Neural progenitor cell (in vitro differentiated cells): ENCODE measurements at regions not wholly inside any gene's neighbourhood (a gene's known extent, or its start where the extent isn't known, plus 50 kb on each side); places are given as distances from the start of the nearest gene placed in this dataset.

Experiments
- DNase-seq: peaks from one replicate; pipeline ENCODE4 v3.0.0-alpha.2; 2016; ENCODE audit warnings: low spot score
- H2AFZ ChIP-seq: fragments of 200-600 bp; sonication (generic); replicated peaks from 2 replicates; pipeline ENCODE4 v1.6.1; 2016; ENCODE audit warnings: antibody characterized with exemption
- H3F3A ChIP-seq: fragments of 200-600 bp; sonication (generic); 2 replicates; pipeline ENCODE4 v1.6.1; 2016; ENCODE audit warnings: antibody characterized with exemption, low read depth
- H3K27ac ChIP-seq: fragments of 200-600 bp; sonication (generic); 2 replicates; pipeline ENCODE4 v1.5.1; 2016; ENCODE audit warnings: mild to moderate bottlenecking
- H3K27me3 ChIP-seq: fragments of 200-600 bp; sonication (generic); 2 replicates; pipeline ENCODE4 v1.6.1; 2016; ENCODE audit warnings: mild to moderate bottlenecking, moderate library complexity
- H3K36me3 ChIP-seq: fragments of 200-600 bp; sonication (generic); 2 replicates; pipeline ENCODE4 v1.5.1; 2016
- H3K4me1 ChIP-seq: fragments of 200-600 bp; sonication (generic); 2 replicates; pipeline ENCODE4 v1.6.1; 2016; ENCODE audit warnings: mixed run types
- H3K4me2 ChIP-seq: fragments of 200-600 bp; sonication (generic); 2 replicates; pipeline ENCODE4 v1.6.1; 2016
- H3K4me3 ChIP-seq: fragments of 200-600 bp; sonication (generic); 2 replicates; pipeline ENCODE4 v1.5.1; 2016
- H3K79me2 ChIP-seq: fragments of 200-600 bp; sonication (generic); 2 replicates; pipeline ENCODE4 v1.6.1; 2016; ENCODE audit warnings: low read depth
- H3K9ac ChIP-seq: fragments of 200-600 bp; sonication (generic); 2 replicates; pipeline ENCODE4 v1.6.1; 2016
- H3K9me3 ChIP-seq: fragments of 200-600 bp; sonication (generic); 2 replicates; pipeline ENCODE4 v1.5.1; 2016; ENCODE audit warnings: low read depth
- H4K20me1 ChIP-seq: fragments of 200-600 bp; sonication (generic); 2 replicates; pipeline ENCODE4 v1.6.1; 2016; ENCODE audit warnings: low read depth
- H3K27ac Mint-ChIP-seq: 3 replicates; pipeline ENCODE4 v1.8.0; 2021; ENCODE audit warnings: mixed read lengths
- H3K27me3 Mint-ChIP-seq: 2 replicates; pipeline ENCODE4 v1.8.0; 2022; ENCODE audit warnings: low read depth, mild to moderate bottlenecking, inconsistent platforms, moderate library complexity, mixed read lengths; ENCODE audit not compliant: insufficient read depth
- H3K36me3 Mint-ChIP-seq: 3 replicates; pipeline ENCODE4 v1.8.0; 2021; ENCODE audit warnings: mixed read lengths
- H3K4me1 Mint-ChIP-seq: 3 replicates; pipeline ENCODE4 v1.8.0; 2021; ENCODE audit warnings: mixed read lengths
- H3K4me3 Mint-ChIP-seq: 3 replicates; pipeline ENCODE4 v1.8.0; 2021; ENCODE audit warnings: mild to moderate bottlenecking, moderate library complexity, mixed read lengths
- H3K9me3 Mint-ChIP-seq: 3 replicates; pipeline ENCODE4 v1.8.0; 2020; ENCODE audit warnings: mixed read lengths
- EZH2 ChIP-seq: fragments of 200-600 bp; sonication (generic); IDR thresholded peaks from 2 replicates; pipeline ENCODE4 v1.6.1; 2017; ENCODE audit warnings: antibody characterized with exemption, mild to moderate bottlenecking, moderate library complexity
- EZH2phosphoT487 ChIP-seq: fragments of 200-600 bp; sonication (generic); IDR thresholded peaks from 2 replicates; pipeline ENCODE4 v1.6.1; 2017; ENCODE audit warnings: antibody characterized with exemption
- TF ChIP-seq, protein P1 (sequence below): fragments of 200-600 bp; sonication (generic); IDR thresholded peaks from 2 replicates; pipeline ENCODE4 v1.5.1; 2017; ENCODE audit warnings: antibody characterized with exemption, mild to moderate bottlenecking

DNA sequence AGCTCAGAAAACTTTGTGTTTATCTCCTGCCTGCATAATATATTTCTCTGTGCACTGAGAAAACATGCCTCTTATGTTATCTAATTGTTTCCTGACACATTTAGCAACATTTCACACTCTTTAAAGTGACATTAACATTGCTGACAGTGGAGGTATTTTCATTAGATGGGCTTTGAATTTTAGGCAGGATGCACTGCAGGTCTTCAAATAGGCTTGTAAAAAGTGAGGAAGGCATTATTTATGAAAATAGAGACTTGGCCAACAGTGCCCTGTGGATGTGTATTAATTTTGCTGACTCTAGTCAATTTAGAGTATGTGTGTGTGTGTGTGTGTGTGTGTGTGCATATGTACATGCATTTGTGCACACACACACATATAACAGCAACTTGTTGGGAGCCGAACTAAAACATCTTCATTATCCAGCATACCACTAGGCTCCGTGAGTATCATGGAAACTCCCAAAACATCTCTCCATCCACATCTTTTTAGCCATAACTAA, 429.5 kb upstream of the WWC1 start:
- Mint-ChIP-seq H3K27ac (no peak overlapping the region), H3K36me3 (peaks cover 9% of the 10 kb centered on the region), H3K9me3 (peaks cover 9% of the 10 kb centered on the region), H3K4me1 (peaks cover 3% of the 10 kb centered on the region), H3K4me3 (no peak overlapping the region), H3K27me3 (peaks cover 2% of the 10 kb centered on the region)
- no peak overlapping the region for H2AFZ ChIP-seq
- DNase-seq = no peak
- no peak overlapping the region for H3K27ac ChIP-seq
- H3F3A ChIP-seq = no peaks in the 10 kb centered on the region
- TF ChIP-seq EZH2phosphoT487 (no peak), EZH2 (no peak)
- TF ChIP-seq, protein P1, sequence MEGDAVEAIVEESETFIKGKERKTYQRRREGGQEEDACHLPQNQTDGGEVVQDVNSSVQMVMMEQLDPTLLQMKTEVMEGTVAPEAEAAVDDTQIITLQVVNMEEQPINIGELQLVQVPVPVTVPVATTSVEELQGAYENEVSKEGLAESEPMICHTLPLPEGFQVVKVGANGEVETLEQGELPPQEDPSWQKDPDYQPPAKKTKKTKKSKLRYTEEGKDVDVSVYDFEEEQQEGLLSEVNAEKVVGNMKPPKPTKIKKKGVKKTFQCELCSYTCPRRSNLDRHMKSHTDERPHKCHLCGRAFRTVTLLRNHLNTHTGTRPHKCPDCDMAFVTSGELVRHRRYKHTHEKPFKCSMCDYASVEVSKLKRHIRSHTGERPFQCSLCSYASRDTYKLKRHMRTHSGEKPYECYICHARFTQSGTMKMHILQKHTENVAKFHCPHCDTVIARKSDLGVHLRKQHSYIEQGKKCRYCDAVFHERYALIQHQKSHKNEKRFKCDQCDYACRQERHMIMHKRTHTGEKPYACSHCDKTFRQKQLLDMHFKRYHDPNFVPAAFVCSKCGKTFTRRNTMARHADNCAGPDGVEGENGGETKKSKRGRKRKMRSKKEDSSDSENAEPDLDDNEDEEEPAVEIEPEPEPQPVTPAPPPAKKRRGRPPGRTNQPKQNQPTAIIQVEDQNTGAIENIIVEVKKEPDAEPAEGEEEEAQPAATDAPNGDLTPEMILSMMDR = no peak
- H4K20me1 ChIP-seq = no peaks in the 10 kb centered on the region
- H3K36me3 ChIP-seq = no peaks in the 10 kb centered on the region
- no peaks in the 10 kb centered on the region for H3K27me3 ChIP-seq
- no peaks in the 10 kb centered on the region for H3K9me3 ChIP-seq
- no peak overlapping the region for H3K4me3 ChIP-seq
- no peaks in the 10 kb centered on the region for H3K4me1 ChIP-seq
- H3K9ac ChIP-seq = no peak overlapping the region
- no peaks in the 10 kb centered on the region for H3K79me2 ChIP-seq
- no peak overlapping the region for H3K4me2 ChIP-seq

DNA sequence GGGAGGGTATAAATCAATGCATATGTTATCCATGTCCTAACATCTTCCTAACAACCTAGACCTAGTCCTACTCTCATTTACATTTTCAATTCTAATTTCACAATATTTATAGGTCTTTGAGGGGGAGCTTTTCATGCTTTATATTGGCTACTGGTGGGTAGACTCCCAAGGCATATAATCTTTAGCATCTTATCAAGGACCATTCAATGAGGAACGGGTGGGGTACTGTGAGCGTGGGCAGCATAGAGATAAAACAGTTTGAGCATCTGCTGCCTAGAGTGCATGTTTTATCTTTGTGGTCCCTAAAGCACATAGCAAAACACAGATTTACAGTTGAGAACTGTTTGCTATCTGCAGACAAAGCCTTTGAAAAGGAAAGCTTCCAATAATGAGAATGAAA, 427.6 kb upstream of the WWC1 start:
- Mint-ChIP-seq H3K27ac (no peak overlapping the region), H3K36me3 (peaks cover 3% of the 10 kb centered on the region), H3K27me3 (no peaks in the 10 kb centered on the region), H3K9me3 (peaks cover 4% of the 10 kb centered on the region), H3K4me1 (peaks cover 7% of the 10 kb centered on the region), H3K4me3 (no peak overlapping the region)
- Histone ChIP-seq H3K9ac (no peak overlapping the region), H3K36me3 (no peaks in the 10 kb centered on the region), H3K79me2 (no peaks in the 10 kb centered on the region), H3K4me1 (no peaks in the 10 kb centered on the region), H2AFZ (no peak overlapping the region), H3K27ac (no peak overlapping the region), H3K4me2 (no peak overlapping the region), H4K20me1 (no peaks in the 10 kb centered on the region), H3K4me3 (no peak overlapping the region), H3K27me3 (no peaks in the 10 kb centered on the region), H3F3A (no peaks in the 10 kb centered on the region), H3K9me3 (no peaks in the 10 kb centered on the region)
- DNase-seq = no peak
- TF ChIP-seq EZH2 (no peak), EZH2phosphoT487 (no peak)
- TF ChIP-seq, protein P1 = no peak

DNA sequence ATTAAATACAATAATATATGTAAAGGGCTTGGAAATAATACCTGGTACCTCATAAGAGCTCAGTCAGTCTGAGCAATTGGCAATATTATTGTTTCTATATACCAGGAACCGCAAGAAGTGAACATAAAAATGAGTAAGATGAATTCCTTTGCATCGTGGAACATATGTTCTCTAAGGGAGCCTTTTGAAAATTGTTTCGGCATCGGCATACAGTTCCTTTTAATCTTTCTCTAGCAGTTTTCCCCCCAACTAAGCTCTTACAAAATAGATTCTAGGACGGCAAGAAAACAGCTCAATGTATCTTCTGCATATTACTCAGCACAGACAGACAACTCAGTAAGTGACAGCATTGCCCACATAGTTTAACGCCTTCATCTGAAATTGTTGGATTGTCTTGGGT, 426.6 kb upstream of the WWC1 start:
- no peaks in the 10 kb centered on the region for H3K4me1 ChIP-seq
- Mint-ChIP-seq H3K36me3 (peaks cover 3% of the 10 kb centered on the region), H3K27me3 (no peaks in the 10 kb centered on the region), H3K9me3 (peaks cover 4% of the 10 kb centered on the region), H3K27ac (no peak overlapping the region), H3K4me1 (peaks cover 7% of the 10 kb centered on the region), H3K4me3 (no peak overlapping the region)
- no peak overlapping the region for H3K4me2 ChIP-seq
- no peak overlapping the region for H3K27ac ChIP-seq
- no peaks in the 10 kb centered on the region for H3K27me3 ChIP-seq
- no peak overlapping the region for H3K9ac ChIP-seq
- no peak for DNase-seq
- H2AFZ ChIP-seq = no peak overlapping the region
- no peaks in the 10 kb centered on the region for H3F3A ChIP-seq
- H3K79me2 ChIP-seq = no peaks in the 10 kb centered on the region
- no peak overlapping the region for H3K4me3 ChIP-seq
- no peaks in the 10 kb centered on the region for H4K20me1 ChIP-seq
- no peaks in the 10 kb centered on the region for H3K9me3 ChIP-seq
- TF ChIP-seq EZH2phosphoT487 (no peak), EZH2 (no peak)
- TF ChIP-seq, protein P1 = no peak
- H3K36me3 ChIP-seq = no peaks in the 10 kb centered on the region

GRCh38 chr5:167866797-167867196, 424.6 kb upstream of the WWC1 start:
- H3K9ac ChIP-seq = no peak overlapping the region
- Mint-ChIP-seq H3K4me1 (peaks cover 8% of the 10 kb centered on the region), H3K36me3 (no peaks in the 10 kb centered on the region), H3K4me3 (no peak overlapping the region), H3K9me3 (no peaks in the 10 kb centered on the region), H3K27ac (no peak overlapping the region), H3K27me3 (peaks cover 4% of the 10 kb centered on the region)
- H3K9me3 ChIP-seq = no peaks in the 10 kb centered on the region
- H3K4me1 ChIP-seq = no peaks in the 10 kb centered on the region
- H3K4me2 ChIP-seq = no peak overlapping the region
- H3F3A ChIP-seq = no peaks in the 10 kb centered on the region
- TF ChIP-seq EZH2 (no peak), EZH2phosphoT487 (no peak)
- TF ChIP-seq, protein P1 = no peak
- no peak for DNase-seq
- H3K36me3 ChIP-seq = no peaks in the 10 kb centered on the region
- no peaks in the 10 kb centered on the region for H4K20me1 ChIP-seq
- H2AFZ ChIP-seq = no peak overlapping the region
- H3K4me3 ChIP-seq = no peak overlapping the region
- no peaks in the 10 kb centered on the region for H3K79me2 ChIP-seq
- no peak overlapping the region for H3K27ac ChIP-seq
- no peaks in the 10 kb centered on the region for H3K27me3 ChIP-seq
